IMR-90 (cell line): ENCODE measurements at regions not wholly inside any gene's neighbourhood (a gene's known extent, or its start where the extent isn't known, plus 50 kb on each side); places are given as distances from the start of the nearest gene placed in this dataset.

Experiments
- BHLHE40 ChIP-seq: fragments of 150-350 bp; IDR thresholded peaks from 2 replicates; pipeline ENCODE4 v1.6.1; 2016; ENCODE audit warnings: mild to moderate bottlenecking, low read depth, low read length
- CEBPB ChIP-seq: IDR thresholded peaks from 2 replicates; pipeline ENCODE4 v1.6.1; 2012; ENCODE audit warnings: low read depth, low read length, improper control_type of control experiment
- CTCF ChIP-seq: conservative IDR thresholded peaks from 2 replicates; pipeline ENCODE4 v1.5.1; 2012; ENCODE audit warnings: mild to moderate bottlenecking, low read depth, low read length, improper control_type of control experiment
- ELK1 ChIP-seq: fragments of 150-350 bp; IDR thresholded peaks from 2 replicates; pipeline ENCODE4 v1.6.1; 2016; ENCODE audit warnings: low read depth, mild to moderate bottlenecking, low read length, moderate library complexity, borderline replicate concordance
- FOS ChIP-seq: fragments of 150-350 bp; IDR thresholded peaks from 2 replicates; pipeline ENCODE4 v1.6.1; 2016; ENCODE audit warnings: low read depth, low read length
- POLR2A ChIP-seq: IDR thresholded peaks from 2 replicates; pipeline ENCODE4 v1.6.1; 2012; ENCODE audit warnings: mild to moderate bottlenecking, low read depth, low read length
- RAD21 ChIP-seq: IDR thresholded peaks from 2 replicates; pipeline ENCODE4 v1.6.1; 2012; ENCODE audit warnings: low read length, improper control_type of control experiment
- USF2 ChIP-seq: fragments of 150-350 bp; IDR thresholded peaks from 2 replicates; pipeline ENCODE4 v1.6.1; 2017; ENCODE audit warnings: mild to moderate bottlenecking, antibody characterized with exemption, low read length, low read depth

- TF ChIP-seq BHLHE40 (no peak), RAD21 (no peak), CTCF (no peak), CEBPB (no peak), POLR2A (no peak), USF2 (no peak), ELK1 (no peak), FOS (no peak)
Observed at GRCh38 chr14:51145246-51145645, 50.3 kb upstream of the TRIM9 start.
